SH-SY5Y (cell line): ENCODE measurements at regions not wholly inside any gene's neighbourhood (a gene's known extent, or its start where the extent isn't known, plus 50 kb on each side); places are given as distances from the start of the nearest gene placed in this dataset.

Source experiments
- GATA2 ChIP-seq: IDR thresholded peaks from 2 replicates; pipeline ENCODE4 v1.6.1; 2011; ENCODE audit warnings: mild to moderate bottlenecking, low read depth, low read length
- GATA3 ChIP-seq: IDR thresholded peaks from 2 replicates; pipeline ENCODE4 v1.6.1; 2011; ENCODE audit warnings: low read depth, mild to moderate bottlenecking, low read length, moderate library complexity

- TF ChIP-seq GATA2, result no peak
- no peak for TF ChIP-seq GATA3
Measured at GRCh38 chr9:87181670-87182069, 234.4 kb upstream of the GAS1 start.
